Endodermal cell (in vitro differentiated cells): ENCODE measurements at regions not wholly inside any gene's neighbourhood (a gene's known extent, or its start where the extent isn't known, plus 50 kb on each side); places are given as distances from the start of the nearest gene placed in this dataset.

Experiments
- DNase-seq: peaks from one replicate; pipeline ENCODE4 v3.0.0-alpha.2; 2017
- H3K27ac ChIP-seq: 2 replicates; pipeline ENCODE4 v1.5.1; 2013; ENCODE audit warnings: mild to moderate bottlenecking, low read depth, low read length, moderate library complexity
- H3K27me3 ChIP-seq: 2 replicates; pipeline ENCODE4 v1.6.1; 2013; ENCODE audit warnings: mild to moderate bottlenecking, low read length, moderate library complexity; ENCODE audit not compliant: insufficient read depth, control insufficient read depth, poor library complexity, severe bottlenecking
- H3K36me3 ChIP-seq: 2 replicates; pipeline ENCODE4 v1.7.0; 2013; ENCODE audit warnings: mild to moderate bottlenecking, low read length, moderate library complexity; ENCODE audit not compliant: control insufficient read depth, insufficient read depth
- H3K4me1 ChIP-seq: one replicate; pipeline ENCODE4 v1.7.0; 2013; ENCODE audit warnings: low read length; ENCODE audit not compliant: control insufficient read depth, insufficient read depth
- H3K4me3 ChIP-seq: 2 replicates; pipeline ENCODE4 v1.5.1; 2013; ENCODE audit warnings: mild to moderate bottlenecking, low read length, moderate library complexity
- H3K9ac ChIP-seq: 2 replicates; pipeline ENCODE4 v1.6.1; 2013; ENCODE audit warnings: mild to moderate bottlenecking, low read length, moderate library complexity; ENCODE audit not compliant: poor library complexity, severe bottlenecking; ENCODE audit errors: extremely low read depth
- H3K9me3 ChIP-seq: 2 replicates; pipeline ENCODE4 v1.6.1; 2013; ENCODE audit warnings: mild to moderate bottlenecking, low read length, moderate library complexity; ENCODE audit not compliant: control insufficient read depth
- H3K27ac Mint-ChIP-seq: 2 replicates; pipeline ENCODE4 v1.8.0; 2020; ENCODE audit warnings: mixed read lengths
- H3K27me3 Mint-ChIP-seq: 2 replicates; pipeline ENCODE4 v1.8.0; 2021; ENCODE audit warnings: mild to moderate bottlenecking, mixed read lengths; ENCODE audit not compliant: insufficient read depth
- H3K36me3 Mint-ChIP-seq: 2 replicates; pipeline ENCODE4 v1.8.0; 2020; ENCODE audit warnings: low read depth, mixed read lengths
- H3K4me1 Mint-ChIP-seq: 2 replicates; pipeline ENCODE4 v1.8.0; 2020; ENCODE audit warnings: mixed read lengths
- H3K4me3 Mint-ChIP-seq: 2 replicates; pipeline ENCODE4 v1.8.0; 2020; ENCODE audit warnings: mild to moderate bottlenecking, moderate library complexity, mixed read lengths
- H3K9me3 Mint-ChIP-seq: 2 replicates; pipeline ENCODE4 v1.8.0; 2020; ENCODE audit warnings: mild to moderate bottlenecking, mixed read lengths
- CTCF ChIP-seq: fragments of 200-600 bp; sonication (generic); conservative IDR thresholded peaks from 2 replicates; pipeline ENCODE4 v1.5.0; 2021; ENCODE audit warnings: antibody characterized with exemption, mild to moderate bottlenecking
- WGBS, 2 experiments: methylation state at CpG; one replicate each; pipeline versions ENCODE4 v1.1.5 to v1.1.7; 2013; ENCODE audit warnings: missing lambda C conversion rate in 2 of 2, mixed read lengths in 1 of 2; ENCODE audit not compliant: insufficient coverage in 1 of 2, insufficient read length in 1 of 2; 5-methylcytosine and 5-hydroxymethylcytosine counted together

DNA sequence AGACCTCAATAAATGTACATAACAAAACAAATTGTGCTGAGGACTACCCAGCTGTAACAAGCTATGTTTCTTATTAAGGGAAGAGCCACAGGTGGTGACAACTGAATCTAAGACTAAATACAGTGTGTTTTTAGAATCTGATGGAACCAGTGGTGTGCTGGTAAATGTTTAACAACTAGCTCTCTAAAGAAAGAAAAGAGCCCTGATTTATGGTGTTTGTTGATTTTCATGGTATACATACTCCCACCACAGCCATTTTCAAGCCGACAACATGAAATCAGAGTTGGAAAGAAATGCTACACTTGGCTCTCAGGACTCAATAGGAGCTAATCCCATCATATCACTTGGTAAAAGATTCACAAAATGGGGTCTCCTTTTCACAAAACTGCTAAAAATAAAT, 89.8 kb upstream of the FNDC3B start:
- Histone ChIP-seq H3K9me3 (no peaks in the 10 kb centered on the region), H3K4me1 (peaks cover 6% of the 10 kb centered on the region), H3K27ac (no peak overlapping the region), H3K4me3 (no peak overlapping the region), H3K27me3 (no peaks in the 10 kb centered on the region), H3K36me3 (no peaks in the 10 kb centered on the region), H3K9ac (no peak overlapping the region)
- Mint-ChIP-seq H3K27me3 (no peaks in the 10 kb centered on the region), H3K4me1 (peaks cover 24% of the 10 kb centered on the region), H3K36me3 (peaks cover 2% of the 10 kb centered on the region), H3K4me3 (no peak overlapping the region), H3K9me3 (peaks cover 3% of the 10 kb centered on the region), H3K27ac (no peak overlapping the region)
- DNase-seq = no peak
- WGBS, 2 experiments = 80 to 89% methylated on average over 1 of the region's 1 CpG
- TF ChIP-seq CTCF = no peak

DNA sequence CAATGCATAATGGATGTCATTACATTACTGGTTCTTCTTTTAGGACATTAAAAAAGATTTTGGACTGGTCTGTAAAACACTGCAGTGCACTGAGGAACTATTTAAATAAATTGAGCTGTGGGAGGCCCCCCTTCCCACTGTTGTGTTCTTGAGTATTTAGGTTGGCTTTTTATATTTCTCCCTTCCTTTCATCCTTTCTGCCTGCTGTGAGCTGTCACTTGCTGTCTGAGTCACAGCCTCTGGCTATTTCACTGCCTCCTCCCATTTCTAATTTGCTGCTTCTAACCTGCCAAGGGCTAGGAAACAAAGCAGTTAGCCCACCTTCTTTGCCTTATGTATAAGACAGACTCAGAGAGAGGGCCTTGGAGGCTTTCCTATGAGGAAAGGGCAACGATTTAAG, 89.0 kb upstream of the FNDC3B start:
- TF ChIP-seq CTCF = no peak
- H3K27me3 Mint-ChIP-seq = no peaks in the 10 kb centered on the region
- Histone ChIP-seq H3K36me3 (no peaks in the 10 kb centered on the region), H3K4me1 (peaks cover 6% of the 10 kb centered on the region), H3K27me3 (no peaks in the 10 kb centered on the region), H3K4me3 (no peak overlapping the region), H3K9ac (no peak overlapping the region), H3K27ac (peak overlapping the region; percentile 70), H3K9me3 (no peaks in the 10 kb centered on the region)
- H3K4me3 Mint-ChIP-seq = no peak overlapping the region
- H3K4me1 Mint-ChIP-seq = peaks cover 24% of the 10 kb centered on the region
- peak; percentile 72 for DNase-seq
- 28% methylated on average over 1 of the region's 1 CpG; no CpG with 5 or more reads in 1 of the 2 experiments for WGBS, 2 experiments
- H3K27ac Mint-ChIP-seq = no peak overlapping the region
- peaks cover 3% of the 10 kb centered on the region for H3K9me3 Mint-ChIP-seq
- peaks cover 2% of the 10 kb centered on the region for H3K36me3 Mint-ChIP-seq

GRCh38 chr3:171951597-171951996, 87.8 kb upstream of the FNDC3B start:
- H3K9ac ChIP-seq = no peak overlapping the region
- no peaks in the 10 kb centered on the region for H3K9me3 ChIP-seq
- Mint-ChIP-seq H3K4me1 (peaks cover 25% of the 10 kb centered on the region), H3K9me3 (no peaks in the 10 kb centered on the region), H3K27me3 (no peaks in the 10 kb centered on the region), H3K36me3 (peaks cover 2% of the 10 kb centered on the region), H3K4me3 (no peak overlapping the region), H3K27ac (no peak overlapping the region)
- peaks cover 6% of the 10 kb centered on the region for H3K4me1 ChIP-seq
- no peak for TF ChIP-seq CTCF
- H3K27me3 ChIP-seq = no peaks in the 10 kb centered on the region
- DNase-seq = no peak
- no peaks in the 10 kb centered on the region for H3K36me3 ChIP-seq
- no peak overlapping the region for H3K4me3 ChIP-seq
- WGBS, 2 experiments = 96 to 100% methylated on average over 1 of the region's 1 CpG
- H3K27ac ChIP-seq = no peak overlapping the region
